NCI-H460 (cell line): ENCODE measurements at regions not wholly inside any gene's neighbourhood (a gene's known extent, or its start where the extent isn't known, plus 50 kb on each side); places are given as distances from the start of the nearest gene placed in this dataset.
A peak's percentile ranks its signal among the peaks of the same experiment; 100 is the strongest.
"Not testable (repeated sequence)": the region's sequence is repeated elsewhere in the genome, so short reads cannot be mapped to it uniquely, and the experiment has no call there.

Experiments used
- DNase-seq: peaks from one replicate; pipeline ENCODE4 v3.0.0-alpha.2; 2016; ENCODE audit warnings: low read depth; ENCODE audit errors: extremely low read depth

DNA sequence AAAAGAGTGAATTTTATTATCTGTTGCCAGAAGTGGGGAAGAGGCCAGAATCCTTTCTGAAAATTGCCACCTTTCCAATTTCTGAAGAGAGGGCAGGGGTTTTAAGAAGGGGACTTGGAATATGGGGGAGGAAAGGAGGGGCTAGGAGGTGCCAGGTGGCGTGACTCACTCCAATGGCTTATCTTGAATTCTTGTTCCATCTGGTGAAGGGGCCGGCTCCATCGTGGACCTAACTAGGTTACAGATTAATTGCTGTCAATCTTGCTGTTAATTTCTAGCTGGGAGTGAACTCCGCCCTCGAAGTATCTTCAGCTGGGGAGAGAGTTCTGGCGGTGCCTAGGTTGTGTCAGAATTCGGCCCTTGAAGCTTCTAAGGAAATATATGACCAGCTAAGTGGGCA lies 138.7 kb downstream of the YTHDC2 start:
- no peak for DNase-seq

- DNase-seq, result no peak
Observed at GRCh38 chr5:113654828-113655227, 141.3 kb downstream of the YTHDC2 start.

GRCh38 chr5:113660206-113660605 lies 146.7 kb downstream of the YTHDC2 start:
- DNase-seq, result no peak

DNA sequence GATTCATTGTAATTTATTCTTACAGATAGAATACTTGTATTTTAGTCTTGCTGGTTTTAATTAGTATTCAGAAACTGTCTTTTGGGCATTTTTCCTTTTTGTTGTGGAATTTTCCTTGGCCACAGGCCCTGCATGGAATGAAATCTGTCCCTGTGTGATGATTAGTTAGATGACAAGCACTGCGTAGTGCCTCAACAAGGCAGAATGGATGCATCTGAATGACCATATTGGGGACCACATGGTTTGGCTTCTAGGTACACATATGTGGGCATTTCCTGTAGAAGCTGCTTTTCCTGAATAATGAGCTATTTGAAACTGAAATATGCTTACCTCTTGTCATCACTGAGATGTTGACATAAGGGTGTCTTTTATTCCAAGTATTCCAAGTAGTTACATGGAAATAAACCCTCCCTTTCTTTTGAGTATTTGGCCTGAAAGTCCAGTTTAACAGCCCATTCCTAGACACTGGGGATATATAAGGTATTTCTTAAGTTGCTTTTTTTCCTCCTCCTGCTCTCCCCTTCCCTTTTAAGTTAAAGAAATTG lies 147.3 kb downstream of the YTHDC2 start:
- DNase-seq, result no peak

- peak; percentile 57 for DNase-seq
Observed at GRCh38 chr5:113663879-113664541, 150.5 kb downstream of the YTHDC2 start.

DNA sequence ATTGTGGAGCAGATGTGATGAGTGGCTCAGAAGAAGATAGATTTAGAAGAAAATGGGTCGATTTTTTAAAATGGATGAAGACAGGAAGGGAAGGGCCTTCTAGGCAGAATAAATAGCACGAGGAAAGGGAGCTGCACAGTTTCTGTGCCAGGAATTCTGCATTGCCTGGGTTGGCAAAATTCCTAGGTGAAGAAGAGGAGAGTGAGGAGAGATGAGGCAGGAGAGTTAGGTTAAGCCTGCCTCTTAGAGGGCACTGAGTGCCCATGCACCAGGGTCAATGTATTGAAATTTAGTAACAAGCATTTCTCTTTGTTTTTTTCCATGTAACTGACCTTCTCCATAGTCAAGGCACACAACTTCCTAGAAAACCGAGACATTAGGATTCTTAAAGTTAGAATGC lies 159.5 kb downstream of the YTHDC2 start:
- no peak for DNase-seq

GRCh38 chr5:113675166-113675565 lies 161.7 kb downstream of the YTHDC2 start:
- DNase-seq, result no peak

- no peak for DNase-seq
Observed at GRCh38 chr5:113678202-113678601, 164.7 kb downstream of the YTHDC2 start.

DNA sequence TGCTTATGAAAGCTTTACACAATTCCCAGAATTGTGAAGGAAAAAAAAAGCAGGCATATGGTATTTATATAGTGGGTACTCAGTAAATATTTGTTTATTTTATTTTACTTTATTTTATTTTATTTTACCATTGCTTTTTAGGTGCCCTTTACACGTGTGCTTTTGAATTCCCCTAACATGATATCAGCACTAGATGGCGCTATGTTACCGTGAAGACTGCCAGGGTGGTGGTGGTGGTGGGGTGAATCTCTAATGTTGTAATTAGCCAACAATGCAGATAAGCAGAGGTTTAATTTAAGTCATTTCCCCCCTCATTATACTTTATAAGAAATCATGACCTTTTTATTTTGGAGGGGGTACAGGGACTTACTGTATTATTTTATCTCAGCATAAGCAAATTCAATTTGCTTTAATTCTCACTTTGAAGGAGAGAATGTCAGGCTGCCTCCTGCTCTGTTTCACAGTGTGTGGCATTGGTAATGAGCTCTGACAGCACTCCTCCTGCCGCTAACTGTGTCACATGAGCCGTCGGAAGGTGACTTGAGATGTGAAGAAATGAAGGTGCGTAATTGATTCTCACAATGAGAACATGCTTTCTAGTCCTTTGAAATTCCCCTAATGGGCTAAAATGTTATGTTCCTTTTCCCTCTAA lies 165.6 kb downstream of the YTHDC2 start:
- DNase-seq, result peak; percentile 60

GRCh38 chr5:113680534-113680933 lies 167.0 kb downstream of the YTHDC2 start:
- no peak for DNase-seq

- peak; percentile 12 for DNase-seq
Observed at GRCh38 chr5:113682497-113683136, 169.1 kb downstream of the YTHDC2 start.

DNA sequence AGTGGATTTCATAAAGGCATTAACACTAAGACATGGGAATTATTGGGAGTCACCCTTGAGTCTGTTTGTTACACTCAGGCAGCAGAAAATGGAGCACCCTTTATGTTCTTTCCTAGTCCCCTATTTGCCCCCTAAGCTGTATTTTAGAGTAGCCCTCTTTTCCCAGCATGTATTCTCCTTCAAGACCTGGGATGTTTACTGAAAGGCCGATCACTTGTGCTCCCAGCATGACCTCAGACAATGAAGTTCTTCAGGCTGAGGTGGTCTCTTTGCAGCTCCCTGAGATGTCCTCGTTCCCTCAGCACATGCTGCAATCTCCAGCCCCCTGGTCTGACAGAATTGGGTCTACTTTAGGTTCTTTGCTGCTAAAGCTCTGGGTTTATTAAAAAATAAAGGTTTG lies 169.7 kb downstream of the YTHDC2 start:
- no peak for DNase-seq

- DNase-seq, result no peak
Observed at GRCh38 chr5:113686599-113686998, 173.1 kb downstream of the YTHDC2 start.

DNA sequence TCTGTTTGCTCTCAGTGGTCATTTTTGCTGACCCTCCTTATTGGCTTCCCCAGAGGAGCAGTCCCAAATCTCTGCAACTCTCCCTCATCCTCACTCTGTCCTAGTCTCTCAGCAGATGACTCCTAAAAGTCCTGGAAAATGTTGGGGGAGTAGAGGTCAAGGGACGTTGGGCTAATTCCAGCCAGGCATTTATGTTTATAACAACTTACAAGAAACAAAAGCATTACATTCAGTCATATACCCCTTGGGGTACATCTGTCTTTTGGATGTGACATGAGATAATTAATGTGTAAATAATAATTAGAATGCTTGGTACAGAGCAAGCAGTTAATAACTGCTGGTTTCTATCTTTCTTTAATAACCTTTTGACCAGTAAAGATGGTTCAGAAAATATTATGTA lies 176.2 kb downstream of the YTHDC2 start:
- no peak for DNase-seq

DNA sequence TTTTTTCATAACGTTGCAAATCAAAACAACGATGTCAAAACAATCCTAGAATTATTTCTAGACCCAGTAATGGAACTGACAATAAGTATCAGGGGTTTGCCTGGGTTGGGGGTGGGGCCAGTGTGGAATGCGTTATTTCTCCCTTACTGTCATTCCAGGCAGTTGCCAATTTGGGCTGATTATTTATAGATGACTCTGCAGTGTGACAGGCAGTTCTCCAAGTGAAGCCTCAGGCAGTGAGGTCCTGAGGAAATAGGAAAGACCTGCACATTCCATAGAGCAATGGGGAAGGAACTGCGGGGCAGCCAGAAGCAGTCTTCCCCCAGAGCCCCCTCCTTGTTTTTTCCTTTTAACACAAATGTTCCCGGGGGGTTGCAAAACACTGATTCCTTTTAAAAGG lies 179.0 kb downstream of the YTHDC2 start:
- no peak for DNase-seq

- no peak for DNase-seq
Observed at GRCh38 chr5:113692891-113693457, 179.5 kb downstream of the YTHDC2 start.

DNA sequence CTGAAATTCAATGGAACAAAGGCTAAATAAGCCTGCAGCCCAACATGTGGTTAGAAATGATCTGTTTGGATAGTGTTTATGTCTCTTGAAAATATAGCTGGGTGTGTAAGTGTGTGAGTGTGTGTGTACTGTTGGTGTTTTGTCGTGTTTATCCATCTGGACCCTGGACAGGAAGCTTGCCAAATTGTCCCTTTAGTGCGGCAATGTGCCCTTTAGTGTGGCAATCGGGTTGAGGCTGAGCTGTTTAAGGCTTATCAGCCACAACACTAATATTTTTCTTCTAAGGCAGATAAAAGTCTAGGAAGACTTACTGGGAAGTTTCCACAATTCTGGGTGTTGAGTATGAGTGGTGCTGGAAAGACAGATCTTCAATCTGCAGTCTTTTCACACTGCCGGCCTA lies 180.2 kb downstream of the YTHDC2 start:
- DNase-seq, result no peak

DNA sequence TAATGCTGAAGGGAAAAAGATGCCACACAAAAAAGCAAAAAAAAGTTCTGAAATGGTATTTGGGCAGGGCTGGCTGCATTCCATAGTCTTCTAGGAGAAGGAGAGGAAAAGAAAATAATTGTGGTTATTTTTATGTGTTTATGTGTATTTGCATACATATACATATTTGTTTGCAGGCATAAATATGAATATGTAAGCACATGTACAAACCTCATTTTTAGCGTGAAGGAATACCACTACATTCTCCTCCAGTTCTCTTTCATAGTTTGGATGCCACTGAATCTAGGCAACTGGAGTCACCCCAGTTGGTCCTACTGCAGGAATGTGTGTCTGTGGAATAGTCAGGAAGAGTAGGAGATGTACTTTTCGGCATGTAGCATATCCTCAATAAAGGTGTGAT lies 181.1 kb downstream of the YTHDC2 start:
- DNase-seq, result no peak

GRCh38 chr5:113703266-113703665 lies 189.8 kb downstream of the YTHDC2 start:
- DNase-seq, result no peak

GRCh38 chr5:113705657-113706056 lies 192.2 kb downstream of the YTHDC2 start:
- no peak for DNase-seq

DNA sequence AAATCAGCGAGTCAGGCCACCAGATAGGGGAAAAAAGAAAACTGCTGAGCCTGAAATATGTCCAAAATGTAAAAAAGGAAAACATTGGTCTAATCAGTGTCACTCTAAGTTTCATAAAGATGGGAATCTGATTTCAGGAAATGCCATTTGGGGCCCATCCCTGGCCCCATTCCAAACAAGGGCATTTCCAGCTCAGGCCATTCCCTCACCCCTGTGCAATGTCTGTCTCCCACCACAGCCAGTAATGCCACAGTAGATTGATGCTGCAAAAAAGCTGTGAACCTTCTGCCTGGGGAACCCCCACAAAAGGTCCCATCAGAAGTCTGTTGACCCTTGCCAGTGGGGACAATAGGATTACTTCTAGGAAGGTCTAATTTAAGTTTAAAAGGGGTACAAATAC lies 199.6 kb downstream of the YTHDC2 start:
- DNase-seq, result no peak

- DNase-seq, result not testable (repeated sequence)
Observed at GRCh38 chr5:113715921-113716320, 202.4 kb downstream of the YTHDC2 start.
